ENCODE measurements at regions not wholly inside any gene's neighbourhood (a gene's known extent, or its start where the extent isn't known, plus 50 kb on each side); places are given as distances from the start of the nearest gene placed in this dataset.

DNA sequence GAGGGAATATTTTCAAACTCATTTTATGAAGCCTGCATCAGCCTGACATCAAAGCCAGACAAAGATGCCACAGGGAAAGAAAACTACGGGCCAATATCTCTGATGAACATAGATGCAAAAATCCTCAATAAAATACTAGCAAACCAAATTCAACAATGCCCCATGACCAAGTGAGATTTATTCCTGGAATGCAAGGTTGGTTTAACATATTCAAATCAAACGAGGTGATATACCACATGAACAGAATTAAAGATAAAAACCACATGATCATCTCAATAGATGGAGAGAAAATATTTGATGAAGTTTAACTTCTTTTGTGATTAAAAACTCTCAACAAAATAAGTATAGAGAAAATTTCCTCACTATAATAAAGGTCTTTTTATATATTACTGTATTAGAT, 792.0 kb upstream of the ZNF608 start:
- WGBS, 2 donors = 91 to 93% methylated on average over 2 of the region's 2 CpGs
- no peak for TF ChIP-seq POLR2A (IDR thresholded peaks at IDR 0.05)
- TF ChIP-seq, protein P1, sequence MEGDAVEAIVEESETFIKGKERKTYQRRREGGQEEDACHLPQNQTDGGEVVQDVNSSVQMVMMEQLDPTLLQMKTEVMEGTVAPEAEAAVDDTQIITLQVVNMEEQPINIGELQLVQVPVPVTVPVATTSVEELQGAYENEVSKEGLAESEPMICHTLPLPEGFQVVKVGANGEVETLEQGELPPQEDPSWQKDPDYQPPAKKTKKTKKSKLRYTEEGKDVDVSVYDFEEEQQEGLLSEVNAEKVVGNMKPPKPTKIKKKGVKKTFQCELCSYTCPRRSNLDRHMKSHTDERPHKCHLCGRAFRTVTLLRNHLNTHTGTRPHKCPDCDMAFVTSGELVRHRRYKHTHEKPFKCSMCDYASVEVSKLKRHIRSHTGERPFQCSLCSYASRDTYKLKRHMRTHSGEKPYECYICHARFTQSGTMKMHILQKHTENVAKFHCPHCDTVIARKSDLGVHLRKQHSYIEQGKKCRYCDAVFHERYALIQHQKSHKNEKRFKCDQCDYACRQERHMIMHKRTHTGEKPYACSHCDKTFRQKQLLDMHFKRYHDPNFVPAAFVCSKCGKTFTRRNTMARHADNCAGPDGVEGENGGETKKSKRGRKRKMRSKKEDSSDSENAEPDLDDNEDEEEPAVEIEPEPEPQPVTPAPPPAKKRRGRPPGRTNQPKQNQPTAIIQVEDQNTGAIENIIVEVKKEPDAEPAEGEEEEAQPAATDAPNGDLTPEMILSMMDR (IDR thresholded peaks at IDR 0.05) = no peak
- intact Hi-C loops (cut with DNase I; ENCODE audit: low total_unique reads) = no loop called here
- DNase-seq (ENCODE audit: low spot score in 2 of 2) = no peak
- H3K4me3 ChIP-seq (ENCODE audit: low read depth, poor library complexity, severe bottlenecking) = no peak overlapping the region

DNA sequence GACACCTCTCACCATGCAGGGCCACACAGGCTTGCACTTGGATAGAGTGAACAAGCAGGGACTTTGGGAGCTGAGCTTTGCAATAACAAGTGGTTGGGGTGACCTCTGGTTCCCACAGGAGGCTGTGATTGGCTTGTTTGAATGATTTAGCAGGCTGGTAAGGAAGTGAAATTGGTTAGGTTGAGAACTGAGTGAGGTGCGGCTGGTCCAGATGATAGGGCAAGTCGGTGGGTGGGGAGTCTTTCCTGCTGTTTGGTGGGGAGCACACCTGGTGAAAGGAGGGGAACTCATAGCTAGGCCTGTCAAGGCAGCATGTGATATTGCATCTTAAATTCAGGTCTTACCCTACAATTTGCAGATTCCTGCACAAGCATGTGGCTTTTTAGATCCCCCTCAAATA, 794.6 kb upstream of the ZNF608 start:
- DNase-seq (ENCODE audit: low spot score in 2 of 2) = no peak
- TF ChIP-seq, protein P1 (IDR thresholded peaks at IDR 0.05) = no peak
- no peak for TF ChIP-seq POLR2A (IDR thresholded peaks at IDR 0.05)
- WGBS, 2 donors = 83 to 96% methylated on average over 2 of the region's 2 CpGs
- intact Hi-C loops (cut with DNase I; ENCODE audit: low total_unique reads) = no loop called here
- H3K4me3 ChIP-seq (ENCODE audit: low read depth, poor library complexity, severe bottlenecking) = no peak overlapping the region

DNA sequence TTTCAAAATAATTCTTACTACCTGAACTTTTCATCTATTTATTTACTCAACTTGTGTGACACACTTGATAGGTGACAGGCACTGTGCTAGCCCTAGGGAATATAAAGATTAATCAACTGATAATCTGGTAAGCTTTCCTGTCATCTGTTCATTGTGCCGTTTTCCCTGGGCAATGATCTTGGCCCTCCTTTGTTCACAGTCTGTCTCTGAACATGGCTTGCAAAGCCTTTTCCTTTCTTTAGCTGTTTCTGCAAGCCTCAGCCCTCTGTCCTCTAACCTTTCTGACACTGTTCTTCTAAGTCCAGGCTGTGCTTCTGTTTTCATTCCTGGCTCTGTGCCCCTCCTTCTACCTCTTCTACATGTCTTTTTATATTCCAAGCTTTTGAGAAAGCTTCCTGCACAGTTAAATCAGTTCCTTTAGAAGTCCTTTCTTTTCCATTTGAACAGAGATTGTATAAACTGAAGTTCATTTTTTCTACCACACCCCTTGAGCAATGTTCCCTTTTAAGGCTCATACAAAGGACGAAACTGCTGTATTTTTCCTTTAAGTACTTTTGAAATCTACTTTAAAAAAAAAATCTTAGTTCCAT, 803.0 kb upstream of the ZNF608 start:
- 24 to 33% methylated on average over 2 of the region's 2 CpGs for WGBS, 2 donors
- no peak for TF ChIP-seq POLR2A (IDR thresholded peaks at IDR 0.05)
- TF ChIP-seq, protein P1 (IDR thresholded peaks at IDR 0.05) = no peak
- no peak for DNase-seq (ENCODE audit: low spot score in 2 of 2)
- intact Hi-C loops (cut with DNase I; ENCODE audit: low total_unique reads) = no loop called here
- H3K4me3 ChIP-seq (ENCODE audit: low read depth, poor library complexity, severe bottlenecking) = no peak overlapping the region

DNA sequence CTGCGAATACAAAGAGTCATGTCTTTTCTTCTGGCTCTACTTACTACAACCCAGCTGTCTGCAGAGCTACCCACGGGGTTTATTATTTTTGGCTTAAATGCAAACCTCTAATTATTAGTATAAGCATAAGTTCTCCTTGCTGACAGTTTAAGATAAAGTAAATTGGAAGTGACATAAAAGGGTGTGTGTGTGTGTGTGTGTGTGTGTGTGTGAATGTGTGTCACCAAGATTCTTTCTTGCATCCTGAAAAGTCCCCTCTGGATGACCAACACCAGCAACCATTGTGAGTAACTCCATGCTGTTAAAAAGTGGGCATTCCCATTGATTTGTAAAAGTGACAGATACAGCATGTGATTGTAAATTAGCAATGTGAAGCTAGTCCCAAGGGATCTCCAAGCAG, 803.8 kb upstream of the ZNF608 start:
- 1 to 16% methylated on average over 2 of the region's 2 CpGs for WGBS, 2 donors
- H3K4me3 ChIP-seq (ENCODE audit: low read depth, poor library complexity, severe bottlenecking) = no peak overlapping the region
- TF ChIP-seq, protein P1 (IDR thresholded peaks at IDR 0.05) = no peak
- no peak for TF ChIP-seq POLR2A (IDR thresholded peaks at IDR 0.05)
- DNase-seq (ENCODE audit: low spot score in 2 of 2) = no peak
- intact Hi-C loops (cut with DNase I; ENCODE audit: low total_unique reads) = no loop called here

DNA sequence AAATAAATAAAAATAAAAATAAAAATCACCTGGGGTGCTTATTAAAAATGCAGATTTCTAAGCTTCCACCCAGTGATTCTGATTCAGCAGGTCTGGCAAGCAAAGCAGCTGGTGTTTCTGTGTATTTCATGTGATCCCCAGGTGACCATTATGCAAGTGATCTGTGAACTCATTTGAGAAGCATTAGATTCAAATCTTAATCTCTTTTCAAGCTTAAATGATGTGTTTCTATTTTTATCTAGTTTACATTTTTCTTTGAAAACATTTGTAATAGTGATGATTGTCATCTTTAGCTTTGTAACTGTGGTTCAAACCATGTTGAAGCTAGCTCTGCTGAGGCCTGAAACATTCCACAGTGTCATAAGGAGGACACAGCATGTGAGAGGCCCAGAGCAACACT, 804.8 kb upstream of the ZNF608 start:
- DNase-seq (ENCODE audit: low spot score in 2 of 2) = no peak
- intact Hi-C loops (cut with DNase I; ENCODE audit: low total_unique reads) = no loop called here
- no peak for TF ChIP-seq POLR2A (IDR thresholded peaks at IDR 0.05)
- TF ChIP-seq, protein P1 (IDR thresholded peaks at IDR 0.05) = no peak
- no peak overlapping the region for H3K4me3 ChIP-seq (ENCODE audit: low read depth, poor library complexity, severe bottlenecking)

DNA sequence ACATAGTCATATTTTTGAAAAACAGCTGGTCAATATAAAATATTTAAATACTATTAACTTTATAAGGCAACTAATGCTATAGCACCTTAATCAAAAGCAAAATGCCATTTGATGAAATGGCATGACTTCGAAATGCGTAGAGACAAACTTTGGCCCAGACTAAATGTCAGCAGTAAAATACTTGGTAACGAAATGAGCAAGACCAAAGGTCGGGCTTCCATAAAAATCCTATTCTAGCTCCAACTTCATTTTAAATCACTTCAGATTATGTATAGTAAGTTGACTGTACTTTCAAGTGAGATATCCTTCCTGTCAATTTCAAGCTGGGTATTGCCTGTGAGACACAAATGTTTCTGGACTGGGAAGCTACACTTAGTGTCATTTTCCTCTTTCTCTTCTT, 805.4 kb upstream of the ZNF608 start:
- whole genome bisulfite sequencing, 2 donors = 93 to 95% methylated on average over 4 of the region's 4 CpGs

More for the DNA sequence above, 805.4 kb upstream of the ZNF608 start:
- intact Hi-C loops (cut with DNase I; ENCODE audit: low total_unique reads) = no loop called here
- TF ChIP-seq, protein P1 (IDR thresholded peaks at IDR 0.05) = no peak
- no peak overlapping the region for H3K4me3 ChIP-seq (ENCODE audit: low read depth, poor library complexity, severe bottlenecking)
- DNase-seq (ENCODE audit: low spot score in 2 of 2) = no peak

All from lower leg skin (tissue), 4 donors.